ENCODE measurements at regions not wholly inside any gene's neighbourhood (a gene's known extent, or its start where the extent isn't known, plus 50 kb on each side); places are given as distances from the start of the nearest gene placed in this dataset.

GRCh38 chr15:53038655-53038941 lies 248.5 kb upstream of the ONECUT1 start:
- no peak overlapping the region for H3K27ac ChIP-seq (replicated peaks)
- no peaks in the 10 kb centered on the region for H3K27me3 ChIP-seq (ENCODE audit: insufficient read depth, poor library complexity, severe bottlenecking)
- TF ChIP-seq REST (IDR thresholded peaks at IDR 0.05; ENCODE audit: insufficient replicate concordance, low read depth) (no peak), POLR2AphosphoS5 (IDR thresholded peaks at IDR 0.05; ENCODE audit: low read depth) (no peak), GABPA (IDR thresholded peaks at IDR 0.05; ENCODE audit: low read depth) (no peak), CTCF (IDR thresholded peaks at IDR 0.05; ENCODE audit: insufficient read depth, low read length) (no peak), SPI1 (IDR thresholded peaks at IDR 0.05; ENCODE audit: borderline replicate concordance, low read depth) (no peak)
- DNase-seq (ENCODE audit: low read depth in 1 of 2, low spot score in 1 of 2), result no peak
- H3K4me3 ChIP-seq (replicated peaks; ENCODE audit: insufficient read depth, low read length), result no peak overlapping the region

GRCh38 chr15:53037904-53038654 lies 247.9 kb upstream of the ONECUT1 start:
- DNase-seq (ENCODE audit: low read depth in 1 of 2, low spot score in 1 of 2), result no peak
- H3K4me3 ChIP-seq (replicated peaks; ENCODE audit: insufficient read depth, low read length), result no peak overlapping the region
- no peak for TF ChIP-seq POLR2AphosphoS5 (IDR thresholded peaks at IDR 0.05; ENCODE audit: low read depth)
- TF ChIP-seq GABPA (IDR thresholded peaks at IDR 0.05; ENCODE audit: low read depth), result no peak
- no peak for TF ChIP-seq REST (IDR thresholded peaks at IDR 0.05; ENCODE audit: insufficient replicate concordance, low read depth)
- TF ChIP-seq CTCF (IDR thresholded peaks at IDR 0.05; ENCODE audit: insufficient read depth, low read length), result no peak
- TF ChIP-seq SPI1 (IDR thresholded peaks at IDR 0.05; ENCODE audit: borderline replicate concordance, low read depth), result no peak
- no peaks in the 10 kb centered on the region for H3K27me3 ChIP-seq (ENCODE audit: insufficient read depth, poor library complexity, severe bottlenecking)
- no peak overlapping the region for H3K27ac ChIP-seq (replicated peaks)

GRCh38 chr15:53036641-53037040 lies 246.5 kb upstream of the ONECUT1 start:
- TF ChIP-seq REST (IDR thresholded peaks at IDR 0.05; ENCODE audit: insufficient replicate concordance, low read depth) (no peak), SPI1 (IDR thresholded peaks at IDR 0.05; ENCODE audit: borderline replicate concordance, low read depth) (no peak), POLR2AphosphoS5 (IDR thresholded peaks at IDR 0.05; ENCODE audit: low read depth) (no peak), CTCF (IDR thresholded peaks at IDR 0.05; ENCODE audit: insufficient read depth, low read length) (no peak), GABPA (IDR thresholded peaks at IDR 0.05; ENCODE audit: low read depth) (no peak)
- H3K4me3 ChIP-seq (replicated peaks; ENCODE audit: insufficient read depth, low read length), result no peak overlapping the region
- no peaks in the 10 kb centered on the region for H3K27me3 ChIP-seq (ENCODE audit: insufficient read depth, poor library complexity, severe bottlenecking)
- no peak overlapping the region for H3K27ac ChIP-seq (replicated peaks)
- no peak for DNase-seq (ENCODE audit: low read depth in 1 of 2, low spot score in 1 of 2)

Measured in HL-60 (cell line).